IMR-90 (cell line): ENCODE measurements at regions not wholly inside any gene's neighbourhood (a gene's known extent, or its start where the extent isn't known, plus 50 kb on each side); places are given as distances from the start of the nearest gene placed in this dataset.

Experiments
- ATAC-seq: fragments of 200-7000 bp; cut with Tn5 transposase; 2 replicates; pipeline ENCODE4 v1.9.1; 2020; ENCODE audit warnings: low read depth, mild to moderate bottlenecking, moderate library complexity
- BruUV-seq: library from RNA; stranded (reverse); fragments of 400-500 nt; replicated peaks from 2 replicates; lab custom pipeline; 2021; lab: Mats Ljungman, UMichigan
- CTCF ChIA-PET: fragments of 300-600 bp; formaldehyde crosslinking; extraction: SDS; loops from one replicate; lab custom pipeline; 2021; ENCODE audit warnings: antibody characterized with exemption; lab: Yijun Ruan, JAX
- POLR2A ChIA-PET: fragments of 300-600 bp; sonication (Branson Sonifier 250); formaldehyde crosslinking; loops from one replicate; lab custom pipeline; 2022; ENCODE audit warnings: antibody characterized with exemption; ENCODE audit not compliant: unreplicated experiment; lab: Charles Lee
- DNase-seq: peaks from one replicate; pipeline ENCODE4 v3.0.0; 2013
- H2AFZ ChIP-seq: replicated peaks from 2 replicates; pipeline ENCODE3; 2013; ENCODE audit warnings: low read length, mild to moderate bottlenecking; ENCODE audit not compliant: poor library complexity
- H2AK5ac ChIP-seq: 2 replicates; pipeline ENCODE4 v1.6.1; 2013; ENCODE audit warnings: low read depth, low read length, inconsistent platforms
- H2AK9ac ChIP-seq: replicated peaks from 2 replicates; pipeline ENCODE3; 2013; ENCODE audit warnings: mild to moderate bottlenecking, low read depth, low read length, moderate library complexity; ENCODE audit not compliant: poor library complexity
- H2BK120ac ChIP-seq: 2 replicates; pipeline ENCODE4 v1.6.1; 2013; ENCODE audit warnings: low read depth, low read length, inconsistent platforms
- H2BK15ac ChIP-seq: 3 replicates; pipeline ENCODE4 v1.6.1; 2013; ENCODE audit warnings: low read depth, low read length, inconsistent platforms
- H2BK20ac ChIP-seq: 2 replicates; pipeline ENCODE4 v1.6.1; 2013; ENCODE audit warnings: low read depth, mild to moderate bottlenecking, inconsistent platforms, low read length, moderate library complexity
- H2BK5ac ChIP-seq: 2 replicates; pipeline ENCODE4 v1.6.1; 2013; ENCODE audit warnings: mild to moderate bottlenecking, low read depth, low read length, inconsistent platforms; ENCODE audit not compliant: poor library complexity, severe bottlenecking
- H3K14ac ChIP-seq: replicated peaks from 2 replicates; pipeline ENCODE4 v1.6.1; 2013; ENCODE audit warnings: low read depth, low read length, inconsistent platforms
- H3K18ac ChIP-seq: 2 replicates; pipeline ENCODE4 v1.6.1; 2013; ENCODE audit warnings: low read depth, low read length, control low read depth
- H3K23ac ChIP-seq: 2 replicates; pipeline ENCODE4 v1.6.1; 2013; ENCODE audit warnings: low read depth, low read length, inconsistent platforms
- H3K27ac ChIP-seq: 2 replicates; pipeline ENCODE4 v1.5.1; 2013; ENCODE audit warnings: mild to moderate bottlenecking, control low read depth, low read length; ENCODE audit not compliant: insufficient read depth
- H3K27me3 ChIP-seq: 2 replicates; pipeline ENCODE4 v1.6.1; 2013; ENCODE audit warnings: low read length; ENCODE audit not compliant: control insufficient read depth, insufficient read depth
- H3K36me3 ChIP-seq: 2 replicates; pipeline ENCODE4 v1.6.1; 2013; ENCODE audit warnings: low read length, mixed read lengths; ENCODE audit not compliant: control insufficient read depth, insufficient read depth
- H3K4ac ChIP-seq: 2 replicates; pipeline ENCODE4 v1.6.1; 2013; ENCODE audit warnings: low read depth, low read length, inconsistent platforms
- H3K4me1 ChIP-seq: 2 replicates; pipeline ENCODE4 v1.6.1; 2013; ENCODE audit warnings: low read length, mixed read lengths; ENCODE audit not compliant: control insufficient read depth, insufficient read depth
- H3K4me2 ChIP-seq: 2 replicates; pipeline ENCODE4 v1.6.1; 2013; ENCODE audit warnings: low read depth, mild to moderate bottlenecking, control low read depth, low read length, moderate library complexity
- H3K4me3 ChIP-seq: 2 replicates; pipeline ENCODE4 v1.5.1; 2013; ENCODE audit warnings: low read depth, mild to moderate bottlenecking, control low read depth, low read length, moderate library complexity; ENCODE audit not compliant: insufficient read depth
- H3K56ac ChIP-seq: 2 replicates; pipeline ENCODE4 v1.6.1; 2013; ENCODE audit warnings: low read length, inconsistent platforms; ENCODE audit not compliant: insufficient read depth; ENCODE audit errors: extremely low read depth
- H3K79me1 ChIP-seq, 2 experiments: 2 replicates each; pipeline ENCODE4 v1.6.1; 2013; ENCODE audit warnings: low read length in 2 of 2, inconsistent platforms in 1 of 2, low read depth in 1 of 2
- H3K9ac ChIP-seq: 2 replicates; pipeline ENCODE4 v1.6.1; 2013; ENCODE audit warnings: low read depth, low read length, control low read depth
- H3K9me1 ChIP-seq: 2 replicates; pipeline ENCODE4 v1.6.1; 2013; ENCODE audit warnings: low read length, inconsistent platforms; ENCODE audit not compliant: insufficient read depth
- H3K9me3 ChIP-seq: 2 replicates; pipeline ENCODE4 v1.6.1; 2013; ENCODE audit warnings: low read length; ENCODE audit not compliant: control insufficient read depth, insufficient read depth
- H4K20me1 ChIP-seq: 2 replicates; pipeline ENCODE4 v1.6.1; 2013; ENCODE audit warnings: low read length, inconsistent platforms; ENCODE audit not compliant: insufficient read depth
- H4K5ac ChIP-seq: 2 replicates; pipeline ENCODE4 v1.6.1; 2013; ENCODE audit warnings: mild to moderate bottlenecking, low read depth, low read length, control low read depth
- H4K8ac ChIP-seq, 2 experiments: 2 replicates each; pipeline ENCODE4 v1.6.1; 2013; ENCODE audit warnings: low read depth in 2 of 2, low read length in 2 of 2, control low read depth in 1 of 2, inconsistent platforms in 1 of 2
- H4K91ac ChIP-seq: 2 replicates; pipeline ENCODE4 v1.6.1; 2013; ENCODE audit warnings: low read depth, low read length, inconsistent platforms; ENCODE audit not compliant: insufficient read depth
- CEBPB ChIP-seq: IDR thresholded peaks from 2 replicates; pipeline ENCODE4 v1.6.1; 2012; ENCODE audit warnings: low read depth, low read length, improper control_type of control experiment
- CHD1 ChIP-seq: IDR thresholded peaks from 2 replicates; pipeline ENCODE4 v1.6.1; 2012; ENCODE audit warnings: low read depth, low read length, improper control_type of control experiment
- FOS ChIP-seq: fragments of 150-350 bp; IDR thresholded peaks from 2 replicates; pipeline ENCODE4 v1.6.1; 2016; ENCODE audit warnings: low read depth, low read length
- MAFK ChIP-seq: IDR thresholded peaks from 2 replicates; pipeline ENCODE4 v1.6.1; 2012; ENCODE audit warnings: low read depth, low read length, improper control_type of control experiment
- MAZ ChIP-seq: IDR thresholded peaks from 2 replicates; pipeline ENCODE4 v1.6.1; 2012; ENCODE audit warnings: low read depth, mild to moderate bottlenecking, low read length, improper control_type of control experiment, moderate library complexity, borderline replicate concordance
- MXI1 ChIP-seq: IDR thresholded peaks from 2 replicates; pipeline ENCODE4 v1.6.1; 2012; ENCODE audit warnings: low read depth, mild to moderate bottlenecking, low read length, moderate library complexity, borderline replicate concordance
- NFE2L2 ChIP-seq: fragments of 150-350 bp; IDR thresholded peaks from 2 replicates; pipeline ENCODE4 v1.6.1; 2016; ENCODE audit warnings: low read depth, mild to moderate bottlenecking, low read length
- POLR2A ChIP-seq: IDR thresholded peaks from 2 replicates; pipeline ENCODE4 v1.6.1; 2012; ENCODE audit warnings: mild to moderate bottlenecking, low read depth, low read length
- RAD21 ChIP-seq: IDR thresholded peaks from 2 replicates; pipeline ENCODE4 v1.6.1; 2012; ENCODE audit warnings: low read length, improper control_type of control experiment
- RCOR1 ChIP-seq: IDR thresholded peaks from 2 replicates; pipeline ENCODE4 v1.6.1; 2012; ENCODE audit warnings: mild to moderate bottlenecking, low read length, improper control_type of control experiment; ENCODE audit not compliant: insufficient replicate concordance
- SMC3 ChIP-seq: fragments of 150-350 bp; IDR thresholded peaks from 2 replicates; pipeline ENCODE4 v1.6.1; 2016; ENCODE audit warnings: low read depth, mild to moderate bottlenecking, antibody characterized with exemption, low read length, moderate library complexity
- WGBS, 2 experiments: methylation state at CpG; one replicate each; pipeline versions ENCODE4 v1.1.5 to v1.1.7; 2013; ENCODE audit warnings: missing lambda C conversion rate in 2 of 2; ENCODE audit not compliant: insufficient read length in 1 of 2; ENCODE audit errors: extremely low coverage in 2 of 2; 5-methylcytosine and 5-hydroxymethylcytosine counted together
- dilution Hi-C: fragments of 300-500 bp; cut with HindIII; formaldehyde crosslinking; loops from one replicate; pipeline ENCODE4 v1.14.3; 2018; ENCODE audit warnings: low sequenced_read_pairs; ENCODE audit not compliant: unreplicated experiment
- in situ Hi-C: fragments of 300-500 bp; cut with MboI; formaldehyde crosslinking; loops from 3 replicates; pipeline ENCODE4 v1.14.3; 2019; ENCODE audit warnings: low sequenced_read_pairs, inconsistent platforms, mixed read lengths
- intact Hi-C: fragments of 100-400 bp; cut with micrococcal nuclease; formaldehyde crosslinking; loops from 2 replicates; pipeline ENCODE4 v1.10.0; 2022
- TF ChIP-seq, protein P1 (sequence below): fragments of 150-350 bp; IDR thresholded peaks from 2 replicates; pipeline ENCODE4 v1.6.1; 2017; ENCODE audit warnings: mild to moderate bottlenecking, antibody characterized with exemption, low read length, low read depth
- TF ChIP-seq, protein P2 (sequence below): conservative IDR thresholded peaks from 2 replicates; pipeline ENCODE4 v1.5.1; 2012; ENCODE audit warnings: mild to moderate bottlenecking, low read depth, low read length, improper control_type of control experiment
- TF ChIP-seq, protein P3 (sequence below): fragments of 150-350 bp; IDR thresholded peaks from 2 replicates; pipeline ENCODE4 v1.6.1; 2016; ENCODE audit warnings: low read depth, mild to moderate bottlenecking, low read length, moderate library complexity, borderline replicate concordance

DNA sequence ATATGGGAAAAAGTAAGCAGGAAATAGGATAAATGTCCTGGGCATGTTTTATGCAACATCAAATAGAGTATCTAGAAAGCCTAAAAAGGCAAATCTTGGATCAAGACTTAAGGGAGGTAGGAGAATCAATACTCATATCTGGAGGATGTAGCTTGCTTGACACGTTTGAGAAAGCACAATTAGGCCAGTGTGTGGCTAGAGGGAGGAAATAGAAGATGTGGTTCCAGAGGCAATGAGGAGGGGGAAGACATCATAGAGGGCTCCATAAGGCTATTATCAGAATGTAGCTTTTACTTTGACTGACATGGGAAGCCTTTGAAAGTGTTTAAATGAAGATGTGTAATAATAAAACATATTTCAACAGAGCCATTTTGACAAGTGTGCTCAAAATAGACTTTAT lies 200.7 kb upstream of the CDH12 start:
- no CpG with 5 or more reads among the region's 1 CpG for WGBS, 2 experiments
- Histone ChIP-seq H4K8ac (no peak overlapping the region), H4K20me1 (no peaks in the 10 kb centered on the region), H2BK20ac (no peak overlapping the region), H3K9me1 (no peaks in the 10 kb centered on the region), H2BK15ac (no peak overlapping the region), H3K9ac (no peak overlapping the region), H2AK5ac (no peak overlapping the region), H3K4me1 (no peaks in the 10 kb centered on the region), H2BK120ac (no peak overlapping the region), H4K91ac (no peak overlapping the region), H2AK9ac (no peak overlapping the region), H4K5ac (no peak overlapping the region), H3K27me3 (no peaks in the 10 kb centered on the region), H3K14ac (no peak overlapping the region), H3K4me2 (no peak overlapping the region), H3K79me1 (no peaks in the 10 kb centered on the region), H3K4ac (no peak overlapping the region), H3K18ac (no peak overlapping the region), H3K4me3 (no peak overlapping the region), H2AFZ (no peak overlapping the region), H2BK5ac (no peak overlapping the region), H3K23ac (no peak overlapping the region), H3K9me3 (peaks cover 4% of the 10 kb centered on the region), H3K27ac (no peak overlapping the region), H3K36me3 (no peaks in the 10 kb centered on the region), H3K56ac (no peak overlapping the region)
- dilution Hi-C loops: no loop called here
- ChIA-PET POLR2A (no interaction called here), CTCF (no interaction called here)
- ATAC-seq (no peak), DNase-seq (no peak)
- BruUV-seq: no TSS peak
- no peak for TF ChIP-seq CEBPB
- no peak for TF ChIP-seq SMC3
- TF ChIP-seq, protein P1, sequence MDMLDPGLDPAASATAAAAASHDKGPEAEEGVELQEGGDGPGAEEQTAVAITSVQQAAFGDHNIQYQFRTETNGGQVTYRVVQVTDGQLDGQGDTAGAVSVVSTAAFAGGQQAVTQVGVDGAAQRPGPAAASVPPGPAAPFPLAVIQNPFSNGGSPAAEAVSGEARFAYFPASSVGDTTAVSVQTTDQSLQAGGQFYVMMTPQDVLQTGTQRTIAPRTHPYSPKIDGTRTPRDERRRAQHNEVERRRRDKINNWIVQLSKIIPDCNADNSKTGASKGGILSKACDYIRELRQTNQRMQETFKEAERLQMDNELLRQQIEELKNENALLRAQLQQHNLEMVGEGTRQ: no peak
- no peak for TF ChIP-seq RCOR1
- no peak for TF ChIP-seq MAZ
- no peak for TF ChIP-seq POLR2A
- TF ChIP-seq FOS: no peak
- TF ChIP-seq NFE2L2: no peak
- no peak for TF ChIP-seq CHD1
- TF ChIP-seq RAD21: no peak
- TF ChIP-seq, protein P2, sequence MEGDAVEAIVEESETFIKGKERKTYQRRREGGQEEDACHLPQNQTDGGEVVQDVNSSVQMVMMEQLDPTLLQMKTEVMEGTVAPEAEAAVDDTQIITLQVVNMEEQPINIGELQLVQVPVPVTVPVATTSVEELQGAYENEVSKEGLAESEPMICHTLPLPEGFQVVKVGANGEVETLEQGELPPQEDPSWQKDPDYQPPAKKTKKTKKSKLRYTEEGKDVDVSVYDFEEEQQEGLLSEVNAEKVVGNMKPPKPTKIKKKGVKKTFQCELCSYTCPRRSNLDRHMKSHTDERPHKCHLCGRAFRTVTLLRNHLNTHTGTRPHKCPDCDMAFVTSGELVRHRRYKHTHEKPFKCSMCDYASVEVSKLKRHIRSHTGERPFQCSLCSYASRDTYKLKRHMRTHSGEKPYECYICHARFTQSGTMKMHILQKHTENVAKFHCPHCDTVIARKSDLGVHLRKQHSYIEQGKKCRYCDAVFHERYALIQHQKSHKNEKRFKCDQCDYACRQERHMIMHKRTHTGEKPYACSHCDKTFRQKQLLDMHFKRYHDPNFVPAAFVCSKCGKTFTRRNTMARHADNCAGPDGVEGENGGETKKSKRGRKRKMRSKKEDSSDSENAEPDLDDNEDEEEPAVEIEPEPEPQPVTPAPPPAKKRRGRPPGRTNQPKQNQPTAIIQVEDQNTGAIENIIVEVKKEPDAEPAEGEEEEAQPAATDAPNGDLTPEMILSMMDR: no peak
- TF ChIP-seq, protein P3, sequence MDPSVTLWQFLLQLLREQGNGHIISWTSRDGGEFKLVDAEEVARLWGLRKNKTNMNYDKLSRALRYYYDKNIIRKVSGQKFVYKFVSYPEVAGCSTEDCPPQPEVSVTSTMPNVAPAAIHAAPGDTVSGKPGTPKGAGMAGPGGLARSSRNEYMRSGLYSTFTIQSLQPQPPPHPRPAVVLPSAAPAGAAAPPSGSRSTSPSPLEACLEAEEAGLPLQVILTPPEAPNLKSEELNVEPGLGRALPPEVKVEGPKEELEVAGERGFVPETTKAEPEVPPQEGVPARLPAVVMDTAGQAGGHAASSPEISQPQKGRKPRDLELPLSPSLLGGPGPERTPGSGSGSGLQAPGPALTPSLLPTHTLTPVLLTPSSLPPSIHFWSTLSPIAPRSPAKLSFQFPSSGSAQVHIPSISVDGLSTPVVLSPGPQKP: no peak
- no peak for TF ChIP-seq MAFK
- TF ChIP-seq MXI1: no peak
- in situ Hi-C loops: no loop called here
- intact Hi-C loops: no loop called here
